Endothelial cell of umbilical vein (primary cell): ENCODE measurements at regions not wholly inside any gene's neighbourhood (a gene's known extent, or its start where the extent isn't known, plus 50 kb on each side); places are given as distances from the start of the nearest gene placed in this dataset.

Source experiments
- BruUV-seq: library from RNA; stranded (reverse); fragments of 400-500 nt; replicated peaks from 2 replicates; lab custom pipeline; 2021; lab: Mats Ljungman, UMichigan
- CTCF ChIA-PET: fragments of 300-600, 350-600 bp; sonication (Branson Sonifier 250); formaldehyde crosslinking; loops from one replicate; lab custom pipeline; 2021; ENCODE audit warnings: antibody characterized with exemption, inconsistent platforms; lab: Charles Lee
- POLR2A ChIA-PET: fragments of 300-600, 350-600 bp; sonication (Branson Sonifier 250); formaldehyde crosslinking; loops from one replicate; lab custom pipeline; 2021; ENCODE audit warnings: antibody characterized with exemption, inconsistent platforms; lab: Charles Lee
- DNase-seq: peaks from one replicate; pipeline ENCODE4 v3.0.0-alpha.2; 2011; ENCODE audit warnings: low read depth, low spot score
- FAIRE-seq: peaks from 2 replicates; lab custom pipeline; 2011; peaks lifted over from hg19 to GRCh38; lab: Jason Lieb, UNC
- H2AFZ ChIP-seq: 2 replicates; pipeline ENCODE4 v1.6.0; 2012; ENCODE audit warnings: low read depth, low read length, control low read depth, inconsistent platforms
- H3K27ac ChIP-seq: 2 replicates; pipeline ENCODE4 v1.5.1; 2011; ENCODE audit warnings: low read depth, mild to moderate bottlenecking, control low read depth, low read length, moderate library complexity; ENCODE audit not compliant: insufficient read depth
- H3K27me3 ChIP-seq, 2 experiments: 2 replicates each; pipeline versions ENCODE4 v1.6.0 to v1.6.1; 2011; ENCODE audit warnings: low read length in 2 of 2, mixed read lengths in 1 of 2; ENCODE audit not compliant: control insufficient read depth in 2 of 2, insufficient read depth in 2 of 2
- H3K36me3 ChIP-seq, 2 experiments: 2 replicates in 1 of 2; 3 replicates in 1 of 2; pipeline ENCODE4 v1.5.1; 2011; ENCODE audit warnings: low read length in 2 of 2, mild to moderate bottlenecking in 1 of 2, moderate library complexity in 1 of 2; ENCODE audit not compliant: control insufficient read depth in 2 of 2, insufficient read depth in 2 of 2; ENCODE audit errors: extremely low read depth in 1 of 2
- H3K4me1 ChIP-seq: 3 replicates; pipeline ENCODE4 v1.5.1; 2011; ENCODE audit warnings: mild to moderate bottlenecking, low read length; ENCODE audit not compliant: control insufficient read depth, insufficient read depth; ENCODE audit errors: extremely low read depth
- H3K4me2 ChIP-seq: 2 replicates; pipeline ENCODE4 v1.6.1; 2011; ENCODE audit warnings: low read length, control low read depth, mixed read lengths; ENCODE audit not compliant: insufficient read depth
- H3K4me3 ChIP-seq, 3 experiments: fragments of 200-600 bp in 1 of 3; sonication (generic), shearing (Covaris generic) in 1 of 3; replicated peaks in 1 of 3; 2 replicates each; pipeline ENCODE4 v1.5.1; 2011 to 2016; ENCODE audit warnings: control low read depth in 3 of 3, low read length in 3 of 3, mild to moderate bottlenecking in 2 of 3, inconsistent platforms in 1 of 3, low read depth in 1 of 3, moderate library complexity in 1 of 3; ENCODE audit not compliant: insufficient read depth in 1 of 3
- H3K79me2 ChIP-seq: 2 replicates; pipeline ENCODE4 v1.6.0; 2012; ENCODE audit warnings: low read length, inconsistent platforms; ENCODE audit not compliant: control insufficient read depth, insufficient read depth
- H3K9ac ChIP-seq: replicated peaks from 2 replicates; pipeline ENCODE3; 2011; ENCODE audit warnings: low read length, control low read depth; ENCODE audit not compliant: insufficient read depth; ENCODE audit errors: extremely low read depth
- H3K9me1 ChIP-seq: replicated peaks from 3 replicates; pipeline ENCODE4 v1.6.0; 2011; ENCODE audit warnings: mild to moderate bottlenecking, low read length; ENCODE audit not compliant: control insufficient read depth, insufficient read depth; ENCODE audit errors: extremely low read depth
- H3K9me3 ChIP-seq: replicated peaks from 2 replicates; pipeline ENCODE4 v1.5.1; 2012; ENCODE audit warnings: low read length, inconsistent platforms; ENCODE audit not compliant: control insufficient read depth, insufficient read depth
- H4K20me1 ChIP-seq: replicated peaks from 2 replicates; pipeline ENCODE3; 2011; ENCODE audit warnings: mild to moderate bottlenecking, low read length; ENCODE audit not compliant: control insufficient read depth, insufficient read depth; ENCODE audit errors: extremely low read depth
- CTCF ChIP-seq, 2 donors: IDR thresholded peaks; 1 replicate in 1 of 2; 2 replicates in 1 of 2; pipeline ENCODE4 v1.5.1; 2011; ENCODE audit warnings: low read length in 2 of 2, mild to moderate bottlenecking in 2 of 2, moderate library complexity in 2 of 2, control low read depth in 1 of 2, inconsistent platforms in 1 of 2, low read depth in 1 of 2; ENCODE audit not compliant: insufficient read depth in 1 of 2; ENCODE audit errors: extremely low read depth in 1 of 2
- EZH2 ChIP-seq: IDR thresholded peaks from 2 replicates; pipeline ENCODE4 v1.6.1; 2012; ENCODE audit warnings: borderline replicate concordance, low read depth, mild to moderate bottlenecking, moderate library complexity, low read length, inconsistent platforms; ENCODE audit not compliant: severe bottlenecking
- FOS ChIP-seq: IDR thresholded peaks from 2 replicates; pipeline ENCODE4 v1.6.1; 2011; ENCODE audit warnings: mild to moderate bottlenecking, low read length, moderate library complexity, borderline replicate concordance; ENCODE audit not compliant: insufficient read depth
- GATA2 ChIP-seq: IDR thresholded peaks from 2 replicates; pipeline ENCODE4 v1.7.0; 2011; ENCODE audit warnings: low read depth, mild to moderate bottlenecking, moderate library complexity, mixed read lengths, low read length; ENCODE audit not compliant: insufficient read length, insufficient read depth
- JUN ChIP-seq: IDR thresholded peaks from 2 replicates; pipeline ENCODE4 v1.6.1; 2011; ENCODE audit warnings: borderline replicate concordance, low read depth; ENCODE audit not compliant: insufficient read length, insufficient read depth
- MAX ChIP-seq: IDR thresholded peaks from 2 replicates; pipeline ENCODE4 v1.6.1; 2011; ENCODE audit not compliant: insufficient read depth, insufficient read length
- MYC ChIP-seq: IDR thresholded peaks from one replicate; pipeline ENCODE4 v1.6.1; 2011; ENCODE audit warnings: mild to moderate bottlenecking, low read depth, low read length
- POLR2A ChIP-seq: IDR thresholded peaks from 2 replicates; pipeline ENCODE4 v1.6.1; 2012; ENCODE audit warnings: low read depth, mild to moderate bottlenecking, control low read depth, low read length
- POLR2AphosphoS5 ChIP-seq: IDR thresholded peaks from 2 replicates; pipeline ENCODE4 v1.6.1; 2012; ENCODE audit warnings: low read depth, mild to moderate bottlenecking, control low read depth, low read length, moderate library complexity; ENCODE audit not compliant: insufficient read depth
- dilution Hi-C: fragments of 300-500 bp; cut with MboI; formaldehyde crosslinking; loops from one replicate; pipeline ENCODE4 v1.15.0; 2019; ENCODE audit warnings: low sequenced_read_pairs; ENCODE audit not compliant: extremely low pct_ligation_motif_present
- intact Hi-C: fragments of 100-400 bp; cut with micrococcal nuclease; formaldehyde crosslinking; loops from one replicate; pipeline ENCODE4 v1.10.0; 2022

GRCh38 chr1:222266223-222267196 is 281.4 kb downstream of the HHIPL2 start:
- DNase-seq (no peak), FAIRE-seq (no peak)
- TF ChIP-seq GATA2 = no peak
- TF ChIP-seq POLR2A = no peak
- no peak for TF ChIP-seq MAX
- TF ChIP-seq CTCF (IDR thresholded peaks at IDR 0.05; ENCODE audit: extremely low read depth in 1 of 2, insufficient read depth in 1 of 2, low read depth in 1 of 2, low read length in 2 of 2) = no peak
- TF ChIP-seq JUN = no peak
- TF ChIP-seq MYC = no peak
- no peak for TF ChIP-seq POLR2AphosphoS5
- no peak for TF ChIP-seq EZH2
- TF ChIP-seq FOS = no peak
- Histone ChIP-seq H3K36me3 (no peaks in the 10 kb centered on the region), H3K9me3 (peaks cover 2% of the 10 kb centered on the region), H3K4me2 (no peak overlapping the region), H3K27me3 (no peaks in the 10 kb centered on the region), H4K20me1 (no peaks in the 10 kb centered on the region), H2AFZ (no peak overlapping the region), H3K27ac (no peak overlapping the region), H3K4me1 (no peaks in the 10 kb centered on the region), H3K79me2 (no peaks in the 10 kb centered on the region), H3K9ac (no peak overlapping the region), H3K9me1 (no peaks in the 10 kb centered on the region), H3K4me3 (no peak overlapping the region)
- ChIA-PET CTCF (no interaction called here), POLR2A (no interaction called here)
- dilution Hi-C loops (no loop called here), intact Hi-C loops (no loop called here)
- BruUV-seq = no TSS peak
